Epithelial cell of proximal tubule (primary cell): ENCODE measurements at regions not wholly inside any gene's neighbourhood (a gene's known extent, or its start where the extent isn't known, plus 50 kb on each side); places are given as distances from the start of the nearest gene placed in this dataset.

Source experiments
- DNase-seq: peaks from one replicate; pipeline ENCODE4 v3.0.0-alpha.2; 2011; ENCODE audit warnings: low read depth
- H3K4me3 ChIP-seq: 2 replicates; pipeline ENCODE4 v1.5.1; 2011; ENCODE audit warnings: low read depth, mild to moderate bottlenecking, low read length
- CTCF ChIP-seq: conservative IDR thresholded peaks from 2 replicates; pipeline ENCODE4 v1.5.1; 2012; ENCODE audit warnings: low read depth, mild to moderate bottlenecking, low read length

- no peak for TF ChIP-seq CTCF
- no peak for DNase-seq
- no peak overlapping the region for H3K4me3 ChIP-seq
Measured at GRCh38 chr12:93108985-93109384, 179.9 kb upstream of the EEA1 start.

GRCh38 chr12:93109551-93110203 is 180.6 kb upstream of the EEA1 start:
- no peak overlapping the region for H3K4me3 ChIP-seq
- no peak for DNase-seq
- no peak for TF ChIP-seq CTCF

- H3K4me3 ChIP-seq, result no peak overlapping the region
- no peak for TF ChIP-seq CTCF
- no peak for DNase-seq
Measured at GRCh38 chr12:93111773-93112172, 182.7 kb upstream of the EEA1 start.

- no peak overlapping the region for H3K4me3 ChIP-seq
- no peak for TF ChIP-seq CTCF
- no peak for DNase-seq
Measured at GRCh38 chr12:93113317-93114006, 184.4 kb upstream of the EEA1 start.

- H3K4me3 ChIP-seq, result no peak overlapping the region
- DNase-seq, result no peak
- no peak for TF ChIP-seq CTCF
Measured at GRCh38 chr12:93115198-93115601, 186.1 kb upstream of the EEA1 start.

- TF ChIP-seq CTCF, result no peak
- no peak overlapping the region for H3K4me3 ChIP-seq
- no peak for DNase-seq
Measured at GRCh38 chr12:93115646-93116045, 186.6 kb upstream of the EEA1 start.

- no peak overlapping the region for H3K4me3 ChIP-seq
- DNase-seq, result no peak
- TF ChIP-seq CTCF, result no peak
Measured at GRCh38 chr12:93116632-93117031, 187.5 kb upstream of the EEA1 start.
